ENCODE measurements at regions not wholly inside any gene's neighbourhood (a gene's known extent, or its start where the extent isn't known, plus 50 kb on each side); places are given as distances from the start of the nearest gene placed in this dataset.

GRCh38 chr13:50104493-50104892 is 89.2 kb downstream of the KCNRG start:
- DNase-seq (ENCODE audit: low spot score): no peak

- no peak for DNase-seq (ENCODE audit: low spot score)
These were observed 91.3 kb downstream of the KCNRG start for GRCh38 chr13:50106559-50106958.

- no peak for DNase-seq (ENCODE audit: low spot score)
These were observed 92.0 kb downstream of the KCNRG start for GRCh38 chr13:50107205-50107604.

- DNase-seq (ENCODE audit: low spot score): no peak
These were observed 99.7 kb downstream of the KCNRG start for GRCh38 chr13:50114961-50115360.

GRCh38 chr13:50115695-50116094 is 100.5 kb downstream of the KCNRG start:
- DNase-seq (ENCODE audit: low spot score): no peak

- DNase-seq (ENCODE audit: low spot score): peak; percentile 45
These were observed 101.3 kb downstream of the KCNRG start for GRCh38 chr13:50116430-50116973.

GRCh38 chr13:50119591-50119990 is 104.3 kb downstream of the KCNRG start:
- no peak for DNase-seq (ENCODE audit: low spot score)

- no peak for DNase-seq (ENCODE audit: low spot score)
These were observed 107.2 kb downstream of the KCNRG start for GRCh38 chr13:50122455-50122854.

- DNase-seq (ENCODE audit: low spot score): no peak
These were observed 107.8 kb downstream of the KCNRG start for GRCh38 chr13:50123002-50123401.

- no peak for DNase-seq (ENCODE audit: low spot score)
These were observed 108.2 kb downstream of the KCNRG start for GRCh38 chr13:50123515-50123861.

- DNase-seq (ENCODE audit: low spot score): peak; percentile 88
These were observed 108.8 kb downstream of the KCNRG start for GRCh38 chr13:50123862-50124535.

GRCh38 chr13:50124536-50125303 is 109.5 kb downstream of the KCNRG start:
- DNase-seq (ENCODE audit: low spot score): peak; percentile 45

- DNase-seq (ENCODE audit: low spot score): no peak
These were observed 110.0 kb downstream of the KCNRG start for GRCh38 chr13:50125304-50125553.

GRCh38 chr13:50125554-50126262 is 110.5 kb downstream of the KCNRG start:
- DNase-seq (ENCODE audit: low spot score): no peak

- DNase-seq (ENCODE audit: low spot score): no peak
These were observed 111.2 kb downstream of the KCNRG start for GRCh38 chr13:50126263-50126992.

- DNase-seq (ENCODE audit: low spot score): no peak
These were observed 111.9 kb downstream of the KCNRG start for GRCh38 chr13:50126993-50127725.

GRCh38 chr13:50127726-50128291 is 112.6 kb downstream of the KCNRG start:
- DNase-seq (ENCODE audit: low spot score): no peak

- no peak for DNase-seq (ENCODE audit: low spot score)
These were observed 113.2 kb downstream of the KCNRG start for GRCh38 chr13:50128428-50128931.

GRCh38 chr13:50129081-50129705 is 113.9 kb downstream of the KCNRG start:
- no peak for DNase-seq (ENCODE audit: low spot score)

- DNase-seq (ENCODE audit: low spot score): no peak
These were observed 114.5 kb downstream of the KCNRG start for GRCh38 chr13:50129706-50130122.
